Sigmoid colon (tissue), 3 donors: ENCODE measurements at regions not wholly inside any gene's neighbourhood (a gene's known extent, or its start where the extent isn't known, plus 50 kb on each side); places are given as distances from the start of the nearest gene placed in this dataset.

ENCODE experiments used
- CTCF ChIP-seq, 4 experiments: fragments of 450-650 bp in 3 of 4; fragments of 200-600 bp in 1 of 4; IDR thresholded peaks; one replicate each; pipeline ENCODE4 v1.5.1; 2016 to 2019; ENCODE audit warnings: antibody characterized with exemption in 4 of 4, mild to moderate bottlenecking in 3 of 4, moderate library complexity in 2 of 4
- POLR2A ChIP-seq, 2 donors: fragments of 450-650 bp; IDR thresholded peaks; one replicate each; pipeline ENCODE4 v1.6.1; 2016; ENCODE audit warnings: antibody characterized with exemption in 2 of 2, mild to moderate bottlenecking in 2 of 2, moderate library complexity in 2 of 2

DNA sequence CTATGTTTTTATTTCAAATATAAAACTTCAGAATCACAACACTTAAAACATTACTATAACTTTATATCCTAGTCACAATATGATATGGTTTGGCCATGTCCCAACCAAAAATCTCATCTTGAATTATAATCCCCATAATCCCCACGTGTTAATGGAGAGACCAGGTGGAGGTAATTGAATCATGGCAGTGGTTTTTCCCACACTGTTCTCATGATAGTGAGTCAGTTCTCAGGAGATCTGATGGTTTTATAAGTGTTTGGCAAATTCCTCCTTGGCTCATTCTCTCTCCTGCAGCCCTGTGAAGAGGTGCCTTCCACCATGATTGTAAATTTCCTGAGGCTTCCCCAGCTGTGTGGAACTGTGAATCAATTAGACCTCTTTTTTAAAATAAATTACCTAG, 307.6 kb downstream of the SPRY2 start:
- TF ChIP-seq CTCF (IDR thresholded peaks at IDR 0.05) (no peak), POLR2A (IDR thresholded peaks at IDR 0.05) (no peak)
